ENCODE measurements at regions not wholly inside any gene's neighbourhood (a gene's known extent, or its start where the extent isn't known, plus 50 kb on each side); places are given as distances from the start of the nearest gene placed in this dataset.

DNA sequence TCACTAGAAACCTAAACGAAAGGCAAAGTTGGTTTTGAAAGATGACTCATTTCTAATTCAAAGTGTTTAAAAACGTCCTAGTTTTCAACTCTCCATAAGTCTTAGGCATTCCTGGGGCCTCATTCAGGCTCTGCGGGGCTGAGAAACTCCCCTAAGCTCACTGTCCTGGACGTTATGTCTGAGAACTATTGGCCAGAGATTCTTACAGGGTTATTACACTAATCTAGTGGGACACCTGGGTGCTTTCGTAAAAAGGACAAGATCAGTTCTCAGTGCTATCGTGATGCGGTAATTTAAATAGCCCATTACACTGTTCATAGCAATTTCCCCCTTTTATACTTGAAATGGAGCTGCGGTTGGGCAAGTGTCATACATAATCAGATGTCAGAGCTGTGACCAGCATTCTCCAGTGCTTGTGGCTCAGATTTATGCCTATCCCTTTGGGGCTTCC is 280.9 kb downstream of the QKI start:
- DNase-seq (ENCODE audit: low spot score) = no peak

DNA sequence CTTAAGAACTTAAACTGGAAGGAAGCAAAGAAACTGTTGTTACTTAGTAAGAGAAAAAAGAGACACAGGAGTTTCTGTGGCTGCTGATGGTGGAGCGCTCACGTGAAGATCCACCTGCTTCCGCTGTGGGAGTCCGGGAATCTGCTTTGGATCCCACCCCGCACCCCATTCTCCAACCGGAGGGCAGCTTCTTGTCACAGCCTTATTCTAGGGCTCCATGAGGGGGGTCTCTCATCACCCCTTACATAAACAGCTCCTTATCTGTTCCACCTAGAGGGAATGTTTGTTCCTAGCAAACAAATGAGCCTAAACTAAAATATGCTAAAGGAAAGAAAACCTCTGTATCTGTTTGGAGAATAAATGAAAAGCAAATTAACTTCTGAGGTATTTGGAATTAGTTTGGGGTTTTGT is 280.5 kb downstream of the QKI start:
- DNase-seq (ENCODE audit: low spot score) = no peak

DNA sequence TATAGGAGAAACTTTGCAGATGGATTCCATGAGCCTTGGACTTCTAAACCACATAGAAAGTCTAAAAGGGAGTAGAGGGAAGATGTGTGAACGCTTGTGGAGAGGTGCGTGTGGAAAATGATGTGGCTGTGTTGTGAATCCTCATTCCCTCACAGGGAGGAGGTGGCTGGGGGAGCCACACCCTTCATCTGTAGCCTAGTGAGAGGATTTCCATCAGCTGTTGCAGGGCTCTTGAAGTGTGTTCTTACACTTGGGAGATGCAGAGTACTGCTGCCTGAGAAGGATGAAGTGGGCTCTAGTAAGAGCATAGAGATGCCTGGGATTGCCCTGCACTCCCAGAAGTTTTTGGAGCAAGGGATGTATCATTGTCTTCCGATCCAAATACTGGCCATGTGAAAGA is 279.6 kb downstream of the QKI start:
- DNase-seq (ENCODE audit: low spot score) = no peak

DNA sequence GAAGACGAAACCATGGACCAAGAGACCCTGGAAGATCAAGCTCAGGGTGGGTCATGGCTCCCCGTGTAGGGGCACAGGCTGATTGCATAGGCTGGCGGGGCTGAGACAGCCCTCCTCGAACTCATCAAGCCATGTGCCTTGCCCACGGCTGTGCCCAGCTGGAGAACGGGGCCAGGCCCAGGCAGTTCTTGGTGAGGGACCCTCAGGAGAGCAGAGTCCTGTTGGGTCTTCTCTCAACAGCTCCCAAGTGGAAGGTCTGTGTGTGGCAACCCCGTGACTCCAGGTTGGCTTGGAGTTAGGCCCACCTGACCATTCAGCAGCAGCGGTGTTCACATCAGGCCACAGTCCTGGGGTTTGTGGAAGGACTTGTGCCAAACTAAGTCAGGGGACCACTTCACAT is 276.5 kb downstream of the QKI start:
- DNase-seq (ENCODE audit: low spot score) = no peak

DNA sequence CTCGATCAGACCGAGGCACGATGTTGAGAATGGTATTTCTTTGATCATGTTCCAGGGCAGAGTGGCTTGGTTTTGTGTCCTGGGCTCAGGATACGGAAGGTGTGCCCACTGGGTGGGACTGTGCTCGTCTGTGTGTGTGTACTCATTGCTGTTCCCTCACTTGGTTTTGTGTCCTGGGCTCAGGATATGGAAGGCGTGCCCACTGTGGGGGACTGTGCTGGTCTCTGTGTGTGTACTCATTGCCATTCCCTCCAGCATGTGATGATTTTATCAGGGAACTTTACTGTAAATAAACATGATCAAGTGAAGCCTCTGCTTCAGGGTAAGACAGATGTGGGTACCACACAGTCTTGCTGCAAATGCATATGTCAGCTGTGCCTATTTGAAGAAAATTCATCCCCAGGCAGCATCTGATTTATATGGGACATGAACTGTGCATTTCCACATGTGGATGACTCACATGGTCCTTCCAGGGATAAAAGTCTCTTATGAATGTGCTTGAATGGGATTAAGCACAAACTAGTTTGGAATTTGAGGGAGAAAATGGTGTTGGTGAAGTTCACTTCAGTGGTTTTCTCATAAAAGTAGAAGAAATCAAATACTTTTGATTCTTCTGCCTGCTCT is 274.3 kb downstream of the QKI start:
- DNase-seq (ENCODE audit: low spot score) = no peak

DNA sequence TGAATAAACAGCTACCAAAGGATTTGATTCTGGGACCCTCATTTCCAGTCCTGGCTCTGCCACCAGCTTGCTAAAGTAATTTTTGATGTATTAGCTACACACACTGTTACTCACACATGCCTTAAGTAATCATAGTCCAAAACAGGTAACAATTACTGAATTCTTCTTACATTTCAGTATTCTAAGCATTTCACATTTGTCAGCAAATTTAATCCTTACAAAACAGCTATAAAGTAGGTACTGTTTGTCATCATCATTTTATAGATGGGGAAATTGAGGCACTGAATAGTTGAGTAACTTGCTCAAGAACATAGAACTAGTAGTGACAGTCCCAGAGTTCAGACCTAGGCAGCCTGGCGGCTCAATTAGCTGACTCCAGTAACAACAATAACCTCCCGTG is 272.6 kb downstream of the QKI start:
- no peak for DNase-seq (ENCODE audit: low spot score)

DNA sequence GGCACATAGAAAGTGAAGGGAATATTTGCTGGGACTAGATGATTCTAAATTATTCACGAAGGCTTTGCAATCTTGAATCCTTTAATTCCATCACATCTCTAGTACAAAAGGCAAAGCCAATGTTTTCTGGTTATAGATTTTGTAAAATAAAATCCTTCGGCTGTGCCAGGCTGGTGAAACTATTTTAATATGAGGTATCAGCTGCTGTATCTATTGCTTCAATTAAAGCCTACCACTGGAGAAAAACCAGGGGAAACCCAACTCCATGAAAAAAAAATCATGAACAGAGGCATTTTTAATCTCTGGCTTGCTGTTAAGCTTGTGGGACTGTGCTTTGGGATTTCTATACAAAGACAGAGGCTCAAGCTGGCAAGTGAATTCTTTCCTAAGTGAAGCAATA is 271.8 kb downstream of the QKI start:
- no peak for DNase-seq (ENCODE audit: low spot score)

DNA sequence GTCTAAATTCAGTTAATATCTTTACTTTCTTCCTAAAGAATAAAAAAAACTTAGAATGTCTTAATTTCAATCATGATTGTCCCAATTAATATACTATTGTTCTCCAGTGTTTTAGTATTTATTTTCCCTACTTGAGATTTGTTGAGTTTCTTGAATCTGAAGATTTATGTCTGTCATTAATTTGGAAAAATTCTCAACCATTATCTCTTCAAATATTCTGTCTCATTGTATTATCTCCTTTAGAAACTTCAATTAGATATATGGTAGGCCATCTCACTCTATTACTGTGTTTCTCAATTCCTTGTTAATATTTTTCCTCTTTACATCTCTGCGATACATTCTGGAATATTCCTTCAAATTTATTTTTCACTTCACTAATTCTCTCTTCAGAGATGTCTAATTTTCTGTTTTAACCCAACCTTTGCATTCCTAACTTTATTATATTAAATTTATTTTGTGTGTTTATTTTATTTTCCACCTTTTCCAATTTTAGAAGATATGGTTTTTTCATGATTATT is 268.6 kb downstream of the QKI start:
- DNase-seq (ENCODE audit: low spot score) = no peak

DNA sequence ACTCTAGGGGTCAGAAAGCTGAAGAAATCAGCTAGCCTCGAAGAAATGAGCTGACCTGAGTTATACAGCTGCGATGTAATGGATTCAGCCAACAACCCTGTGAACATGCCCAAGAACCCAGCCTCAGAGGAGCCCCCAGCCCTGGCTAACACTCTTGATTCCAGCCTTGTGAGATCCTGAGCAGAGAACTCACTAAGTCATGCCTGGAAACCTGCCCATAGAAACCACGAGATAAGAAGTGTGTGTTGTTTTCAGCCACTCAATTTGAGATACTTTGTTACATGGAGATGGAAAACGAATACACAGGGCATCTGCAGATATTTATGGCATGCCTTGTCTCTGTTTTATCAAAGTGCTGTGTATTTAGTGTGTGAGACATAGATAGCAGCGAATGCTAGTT is 265.2 kb downstream of the QKI start:
- no peak for DNase-seq (ENCODE audit: low spot score)

DNA sequence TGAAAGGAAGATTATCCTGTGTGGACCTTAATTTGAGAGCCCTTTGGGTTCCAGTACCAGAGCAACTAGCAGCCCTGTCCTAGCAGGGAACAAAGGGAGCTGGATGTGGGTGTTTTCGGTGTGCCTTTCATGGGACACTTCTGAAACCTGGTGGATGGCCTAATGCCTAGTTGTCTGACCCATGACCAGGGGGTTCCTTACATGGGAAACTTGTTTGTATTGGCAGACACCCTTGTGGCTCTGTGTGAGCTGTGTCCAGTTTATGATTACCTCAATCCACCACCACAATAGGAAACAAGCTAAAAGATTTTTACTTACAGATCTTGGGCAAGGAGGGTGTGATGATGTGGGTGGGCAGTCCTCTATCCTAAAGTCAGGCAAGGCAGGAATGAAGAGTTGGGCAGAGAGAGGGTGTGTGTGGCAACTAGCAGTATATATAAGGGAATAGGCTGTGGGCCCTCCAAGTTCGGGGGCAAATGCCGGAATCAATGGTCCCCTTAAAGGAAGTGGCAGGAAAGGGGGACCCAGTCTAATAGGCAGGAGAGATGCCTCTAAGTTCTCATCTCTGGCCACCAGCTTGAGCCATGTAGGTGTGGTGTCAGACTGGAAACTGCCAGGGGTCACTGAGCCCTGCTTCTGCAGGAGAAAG is 264.6 kb downstream of the QKI start:
- DNase-seq (ENCODE audit: low spot score) = no peak

DNA sequence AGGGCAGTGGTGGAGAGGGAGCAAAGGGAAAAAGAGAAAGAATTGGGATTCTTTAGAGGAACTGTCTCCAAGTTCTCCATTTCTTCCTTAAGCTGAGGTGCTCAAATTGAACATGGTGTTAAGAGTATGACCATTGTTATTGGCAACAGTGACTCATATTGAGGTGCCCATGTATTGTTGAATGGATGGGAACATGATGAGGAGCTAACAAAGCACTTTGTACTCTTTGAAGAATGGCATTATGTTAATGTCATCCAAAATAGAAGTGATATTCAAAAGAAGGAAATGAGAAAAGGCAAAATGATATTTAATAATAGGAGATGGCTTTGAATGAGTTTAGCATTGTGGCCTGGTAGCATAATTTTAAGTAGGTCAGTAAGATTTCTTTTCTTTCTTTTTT is 261.1 kb downstream of the QKI start:
- DNase-seq (ENCODE audit: low spot score) = no peak

DNA sequence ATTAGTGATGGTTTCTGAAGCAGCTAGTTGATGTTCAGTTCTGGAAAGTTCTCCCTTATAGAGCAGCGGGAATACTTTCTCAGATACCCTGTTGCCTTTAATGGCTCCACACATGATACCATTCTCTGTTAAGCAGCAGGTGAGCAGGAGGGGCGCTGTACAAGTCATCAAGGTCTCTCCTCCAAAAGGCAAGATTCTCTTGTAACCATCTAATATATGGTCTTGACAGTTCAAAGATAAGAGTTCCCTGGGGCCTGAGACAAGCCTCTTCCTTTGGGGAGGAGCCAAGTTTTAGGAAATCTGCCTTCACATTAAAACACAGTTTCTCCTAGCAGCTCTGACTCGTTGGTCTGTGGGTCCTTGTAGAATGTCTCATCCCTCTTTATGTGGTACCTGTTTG is 258.2 kb downstream of the QKI start:
- no peak for DNase-seq (ENCODE audit: low spot score)

DNA sequence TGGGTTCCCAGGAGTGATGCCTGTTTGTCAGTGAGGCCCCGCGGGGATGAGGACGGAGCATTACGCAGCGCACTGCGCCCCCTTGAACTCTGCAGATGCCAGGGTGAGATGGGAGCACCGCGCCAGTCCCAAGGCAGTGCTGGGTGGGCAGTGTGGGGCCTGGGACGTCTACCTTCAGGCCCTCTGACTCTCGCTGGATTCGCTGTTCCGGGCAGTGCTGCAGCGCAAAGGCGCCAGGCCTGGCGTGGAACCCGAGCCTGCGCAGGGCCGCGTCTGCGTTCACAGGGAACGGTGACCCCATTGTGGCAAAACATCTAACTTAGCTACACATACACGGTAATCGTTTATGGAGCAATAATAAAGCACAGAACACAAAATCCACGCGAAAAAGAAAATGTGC is 257.3 kb downstream of the QKI start:
- no peak for DNase-seq (ENCODE audit: low spot score)

DNA sequence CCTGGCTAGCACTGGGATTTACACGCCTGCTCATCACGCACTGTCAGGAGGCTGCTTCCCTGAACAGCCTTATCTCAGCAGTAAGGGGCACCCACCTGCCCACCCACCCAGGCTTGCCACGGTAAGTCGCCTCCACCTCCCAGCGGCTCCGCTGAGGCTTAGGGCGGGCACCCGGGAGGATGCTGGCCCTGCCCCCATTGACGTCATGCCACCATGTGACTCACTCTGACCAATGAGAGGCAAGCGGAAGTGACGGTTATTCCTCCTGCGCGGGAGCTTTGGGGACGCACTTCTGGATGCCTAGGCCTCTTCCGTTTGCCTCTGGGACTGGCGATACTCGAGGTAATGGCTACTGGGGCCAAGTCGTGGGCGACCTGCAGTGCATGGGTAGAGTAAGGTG is 256.8 kb downstream of the QKI start:
- no peak for DNase-seq (ENCODE audit: low spot score)

DNA sequence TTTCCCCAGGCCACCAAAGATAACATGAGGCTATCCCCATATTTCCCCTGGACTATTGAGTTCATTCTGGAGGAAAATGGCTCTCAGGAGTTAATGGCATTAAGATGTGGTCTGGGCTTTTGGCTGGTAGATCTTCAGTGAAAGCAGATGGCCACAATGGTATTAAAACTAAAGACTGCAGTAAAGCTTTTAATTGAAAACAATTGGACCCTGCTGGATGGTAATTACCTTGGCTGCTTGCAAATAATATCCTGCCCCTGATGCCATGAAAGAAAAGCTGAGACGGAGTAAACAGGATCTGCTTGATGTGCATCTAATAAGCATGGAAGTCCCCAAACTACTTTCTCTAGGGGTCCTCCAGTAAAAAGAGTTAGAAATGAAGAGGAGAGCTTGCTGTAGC is 255.8 kb downstream of the QKI start:
- DNase-seq (ENCODE audit: low spot score) = no peak

DNA sequence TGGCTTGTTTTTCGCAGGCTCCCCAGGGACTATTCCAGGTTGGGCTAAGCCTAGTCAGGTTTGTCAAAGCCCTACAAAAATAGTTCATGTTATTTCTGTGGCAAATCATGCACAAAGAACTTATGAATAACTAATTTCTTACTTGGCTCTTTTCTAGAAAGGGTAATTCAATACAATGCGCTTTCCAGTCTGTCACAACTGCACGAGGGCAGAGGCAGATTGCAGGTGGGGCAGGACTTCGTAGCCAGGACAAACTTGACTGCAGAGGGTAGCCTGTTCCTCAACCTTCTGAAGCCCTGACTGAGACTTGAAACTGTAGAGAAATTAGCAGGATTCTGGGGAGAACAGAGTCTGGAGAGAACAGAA is 253.5 kb downstream of the QKI start:
- no peak for DNase-seq (ENCODE audit: low spot score)

DNA sequence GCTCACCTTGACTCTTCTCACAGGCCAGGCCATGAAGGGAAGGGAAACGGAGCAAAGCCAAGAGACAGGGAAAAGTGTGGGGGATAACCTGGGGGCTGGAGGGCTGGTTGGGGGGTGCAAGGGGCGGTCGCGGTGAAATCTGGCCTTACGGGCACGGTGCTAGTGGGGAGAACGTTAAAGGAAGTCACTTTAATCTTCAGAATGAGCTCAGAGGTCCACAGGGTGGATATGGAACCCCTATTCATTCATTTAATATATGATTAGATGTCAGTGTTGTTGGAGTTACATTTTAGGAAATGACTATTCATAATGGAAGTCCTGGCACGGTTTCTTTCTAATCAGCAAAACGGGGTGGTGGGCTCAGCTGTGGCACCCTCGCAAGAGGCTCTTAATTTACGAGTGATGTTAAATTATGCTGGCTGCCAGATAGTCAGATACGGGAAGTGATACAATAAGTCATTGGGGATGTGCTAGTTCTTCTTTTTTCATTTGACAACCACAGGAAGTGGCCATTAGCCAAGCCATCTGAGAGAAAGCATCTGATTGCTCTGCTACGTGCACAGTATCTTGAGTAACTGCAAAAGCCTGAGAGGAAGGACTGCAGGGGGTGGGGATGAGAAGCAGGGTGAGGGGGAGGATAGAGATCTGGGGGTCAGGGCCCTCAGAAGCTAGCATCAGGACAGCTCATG is 253.0 kb downstream of the QKI start:
- DNase-seq (ENCODE audit: low spot score) = no peak

DNA sequence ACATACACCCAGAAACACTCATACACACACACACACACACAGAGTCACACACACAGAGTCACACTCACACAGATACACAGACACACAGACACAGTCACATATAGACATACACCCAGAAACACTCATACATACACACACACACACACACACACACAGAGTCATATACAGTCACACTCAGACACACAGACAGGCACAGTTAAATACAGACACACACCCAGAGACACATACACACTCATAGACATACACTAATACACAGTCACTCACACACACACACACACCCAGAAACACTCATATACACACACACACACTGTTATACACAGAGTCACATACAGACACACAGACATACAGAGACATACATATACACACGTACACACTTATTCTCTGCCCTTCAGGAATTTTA is 250.9 kb downstream of the QKI start:
- DNase-seq (ENCODE audit: low spot score) = no peak

DNA sequence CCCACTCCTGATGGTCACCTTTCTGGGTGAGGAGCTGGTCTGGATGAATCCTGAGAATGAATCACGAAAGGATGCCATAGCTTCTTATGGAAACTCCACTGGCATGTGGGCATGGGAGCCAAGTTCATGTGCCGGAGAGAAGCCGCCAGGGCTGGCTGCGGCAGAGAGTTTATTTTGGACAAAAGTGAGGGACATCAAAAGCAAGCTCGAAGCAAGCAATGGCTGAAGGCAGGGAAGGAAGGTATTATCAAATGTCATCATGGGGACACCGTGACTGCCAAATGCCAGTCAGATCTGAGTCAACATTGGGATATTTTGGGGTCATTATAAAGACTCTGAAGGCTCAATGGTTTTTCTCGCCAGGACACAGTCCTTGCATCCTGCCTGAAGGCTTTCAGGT is 249.1 kb downstream of the QKI start:
- DNase-seq (ENCODE audit: low spot score) = no peak

DNA sequence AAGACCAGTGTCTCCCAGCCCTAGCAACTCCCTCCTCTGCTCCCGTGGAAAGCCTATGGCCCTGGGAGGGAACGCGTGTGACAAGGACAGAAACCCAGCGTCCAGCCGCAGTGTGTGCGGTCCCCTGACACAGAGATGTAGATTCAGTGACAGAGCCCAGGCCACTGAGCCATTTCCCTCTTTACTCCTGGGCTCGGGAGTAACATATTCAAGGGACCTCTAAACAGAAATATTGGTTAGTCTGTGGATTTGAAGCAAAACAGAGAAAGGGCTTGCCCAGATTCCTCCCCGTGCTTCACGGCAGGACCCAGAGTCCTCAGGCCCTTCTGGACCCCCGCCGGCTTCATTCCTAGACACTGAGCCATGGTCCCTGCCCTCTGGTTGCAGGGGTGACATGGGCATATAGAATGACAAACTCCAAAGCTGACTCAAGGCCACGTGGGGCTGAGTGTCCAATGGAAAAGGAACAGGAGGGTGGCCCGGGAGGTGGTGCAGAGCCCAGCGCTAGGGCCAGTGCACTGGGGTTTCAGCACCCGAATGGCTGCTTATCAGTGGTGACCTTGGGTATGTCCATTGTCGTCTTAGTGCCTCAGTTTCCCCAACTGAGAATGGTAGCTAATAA is 248.2 kb downstream of the QKI start:
- DNase-seq (ENCODE audit: low spot score) = no peak

DNA sequence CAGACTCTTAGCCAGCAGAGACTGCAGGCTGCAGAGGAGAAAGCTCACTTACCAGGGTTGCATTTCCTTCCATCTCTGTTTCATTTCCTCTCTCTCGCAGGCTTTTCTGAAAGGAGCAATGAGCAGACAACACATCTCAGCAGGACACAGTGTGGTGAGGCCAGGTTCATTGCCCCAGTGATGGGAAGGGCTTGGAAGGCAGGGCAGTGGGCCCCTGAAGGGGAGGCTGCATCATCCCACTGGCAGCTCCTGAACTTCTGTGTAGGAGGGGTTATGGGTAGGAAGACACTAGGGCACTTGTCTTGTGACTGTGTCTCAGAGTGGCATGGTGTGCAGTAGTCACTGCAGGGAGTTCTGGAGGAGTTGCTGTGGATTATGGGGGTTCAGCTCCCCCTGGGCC is 246.8 kb downstream of the QKI start:
- no peak for DNase-seq (ENCODE audit: low spot score)

DNA sequence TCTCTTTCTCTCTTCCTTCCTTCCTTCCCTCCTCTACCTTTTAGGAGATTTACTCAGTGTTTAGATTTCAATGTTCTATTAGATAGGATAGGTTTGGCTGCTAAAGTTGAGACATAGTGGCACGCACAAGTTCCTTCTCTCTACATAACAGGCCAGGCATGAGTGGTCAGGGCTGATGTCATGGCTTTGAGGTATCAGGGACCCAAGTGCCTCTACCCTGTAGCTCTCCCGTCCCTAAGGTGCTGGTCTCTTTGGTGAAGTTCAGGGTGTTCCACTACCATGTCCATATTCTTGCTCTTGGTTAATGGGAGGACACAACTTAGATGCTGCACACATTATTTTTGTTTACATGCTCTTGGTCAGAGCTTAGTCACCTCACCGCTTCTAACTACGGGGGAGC is 245.3 kb downstream of the QKI start:
- no peak for DNase-seq (ENCODE audit: low spot score)
